ENCODE measurements at regions not wholly inside any gene's neighbourhood (a gene's known extent, or its start where the extent isn't known, plus 50 kb on each side); places are given as distances from the start of the nearest gene placed in this dataset.

GRCh38 chr13:63420685-63421084 is 2005.0 kb upstream of the PCDH20 start:
- no peak for DNase-seq (ENCODE audit: low read depth)
- TF ChIP-seq, protein P1, sequence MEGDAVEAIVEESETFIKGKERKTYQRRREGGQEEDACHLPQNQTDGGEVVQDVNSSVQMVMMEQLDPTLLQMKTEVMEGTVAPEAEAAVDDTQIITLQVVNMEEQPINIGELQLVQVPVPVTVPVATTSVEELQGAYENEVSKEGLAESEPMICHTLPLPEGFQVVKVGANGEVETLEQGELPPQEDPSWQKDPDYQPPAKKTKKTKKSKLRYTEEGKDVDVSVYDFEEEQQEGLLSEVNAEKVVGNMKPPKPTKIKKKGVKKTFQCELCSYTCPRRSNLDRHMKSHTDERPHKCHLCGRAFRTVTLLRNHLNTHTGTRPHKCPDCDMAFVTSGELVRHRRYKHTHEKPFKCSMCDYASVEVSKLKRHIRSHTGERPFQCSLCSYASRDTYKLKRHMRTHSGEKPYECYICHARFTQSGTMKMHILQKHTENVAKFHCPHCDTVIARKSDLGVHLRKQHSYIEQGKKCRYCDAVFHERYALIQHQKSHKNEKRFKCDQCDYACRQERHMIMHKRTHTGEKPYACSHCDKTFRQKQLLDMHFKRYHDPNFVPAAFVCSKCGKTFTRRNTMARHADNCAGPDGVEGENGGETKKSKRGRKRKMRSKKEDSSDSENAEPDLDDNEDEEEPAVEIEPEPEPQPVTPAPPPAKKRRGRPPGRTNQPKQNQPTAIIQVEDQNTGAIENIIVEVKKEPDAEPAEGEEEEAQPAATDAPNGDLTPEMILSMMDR (IDR thresholded peaks at IDR 0.05; ENCODE audit: insufficient read depth, low read depth, low read length, missing control alignments) = no peak
- no peak overlapping the region for H3K4me3 ChIP-seq (ENCODE audit: low read length)

- TF ChIP-seq, protein P1 (IDR thresholded peaks at IDR 0.05; ENCODE audit: insufficient read depth, low read depth, low read length, missing control alignments) = no peak
- no peak overlapping the region for H3K4me3 ChIP-seq (ENCODE audit: low read length)
- no peak for DNase-seq (ENCODE audit: low read depth)
Measured at GRCh38 chr13:63414247-63414646, 1998.6 kb upstream of the PCDH20 start.

GRCh38 chr13:63409791-63410351 is 1994.2 kb upstream of the PCDH20 start:
- DNase-seq (ENCODE audit: low read depth) = no peak
- no peak overlapping the region for H3K4me3 ChIP-seq (ENCODE audit: low read length)
- TF ChIP-seq, protein P1 (IDR thresholded peaks at IDR 0.05; ENCODE audit: insufficient read depth, low read depth, low read length, missing control alignments) = no peak

- TF ChIP-seq, protein P1 (IDR thresholded peaks at IDR 0.05; ENCODE audit: insufficient read depth, low read depth, low read length, missing control alignments) = no peak
- DNase-seq (ENCODE audit: low read depth) = no peak
- no peak overlapping the region for H3K4me3 ChIP-seq (ENCODE audit: low read length)
Measured at GRCh38 chr13:63408331-63409189, 1992.9 kb upstream of the PCDH20 start.

DNA sequence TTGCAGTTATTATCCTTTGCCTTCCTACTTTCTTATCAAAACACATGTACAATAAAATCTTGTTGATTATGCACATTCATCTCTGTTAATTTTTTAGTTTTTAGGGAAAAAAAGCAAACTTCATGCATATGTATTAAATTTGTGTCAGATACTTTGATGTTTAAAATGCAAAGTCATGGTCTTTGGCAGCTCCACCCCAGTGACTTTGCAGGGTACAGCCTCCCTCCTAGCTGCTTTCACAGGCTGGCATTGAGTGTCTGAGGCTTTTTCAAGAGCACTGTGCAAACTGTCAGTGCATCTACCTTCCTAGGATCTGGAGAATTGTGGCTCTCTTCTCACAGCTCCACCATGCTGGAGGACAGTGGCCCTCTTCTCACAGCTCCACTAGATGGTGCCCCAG is 1988.1 kb upstream of the PCDH20 start:
- TF ChIP-seq, protein P1 (IDR thresholded peaks at IDR 0.05; ENCODE audit: insufficient read depth, low read depth, low read length, missing control alignments) = no peak
- H3K4me3 ChIP-seq (ENCODE audit: low read length) = no peak overlapping the region
- no peak for DNase-seq (ENCODE audit: low read depth)

- no peak for DNase-seq (ENCODE audit: low read depth)
- no peak overlapping the region for H3K4me3 ChIP-seq (ENCODE audit: low read length)
- TF ChIP-seq, protein P1 (IDR thresholded peaks at IDR 0.05; ENCODE audit: insufficient read depth, low read depth, low read length, missing control alignments) = no peak
Measured at GRCh38 chr13:63396746-63397145, 1981.1 kb upstream of the PCDH20 start.

Measured in epithelial cell of esophagus (primary cell).